ENCODE measurements at regions not wholly inside any gene's neighbourhood (a gene's known extent, or its start where the extent isn't known, plus 50 kb on each side); places are given as distances from the start of the nearest gene placed in this dataset.

- TF ChIP-seq CTCF (IDR thresholded peaks at IDR 0.05; ENCODE audit: insufficient read depth, low read length) (no peak), POLR2AphosphoS5 (IDR thresholded peaks at IDR 0.05; ENCODE audit: low read depth) (no peak), SPI1 (IDR thresholded peaks at IDR 0.05; ENCODE audit: borderline replicate concordance, low read depth) (no peak), GABPA (IDR thresholded peaks at IDR 0.05; ENCODE audit: low read depth) (no peak)
- TF ChIP-seq, protein P1, sequence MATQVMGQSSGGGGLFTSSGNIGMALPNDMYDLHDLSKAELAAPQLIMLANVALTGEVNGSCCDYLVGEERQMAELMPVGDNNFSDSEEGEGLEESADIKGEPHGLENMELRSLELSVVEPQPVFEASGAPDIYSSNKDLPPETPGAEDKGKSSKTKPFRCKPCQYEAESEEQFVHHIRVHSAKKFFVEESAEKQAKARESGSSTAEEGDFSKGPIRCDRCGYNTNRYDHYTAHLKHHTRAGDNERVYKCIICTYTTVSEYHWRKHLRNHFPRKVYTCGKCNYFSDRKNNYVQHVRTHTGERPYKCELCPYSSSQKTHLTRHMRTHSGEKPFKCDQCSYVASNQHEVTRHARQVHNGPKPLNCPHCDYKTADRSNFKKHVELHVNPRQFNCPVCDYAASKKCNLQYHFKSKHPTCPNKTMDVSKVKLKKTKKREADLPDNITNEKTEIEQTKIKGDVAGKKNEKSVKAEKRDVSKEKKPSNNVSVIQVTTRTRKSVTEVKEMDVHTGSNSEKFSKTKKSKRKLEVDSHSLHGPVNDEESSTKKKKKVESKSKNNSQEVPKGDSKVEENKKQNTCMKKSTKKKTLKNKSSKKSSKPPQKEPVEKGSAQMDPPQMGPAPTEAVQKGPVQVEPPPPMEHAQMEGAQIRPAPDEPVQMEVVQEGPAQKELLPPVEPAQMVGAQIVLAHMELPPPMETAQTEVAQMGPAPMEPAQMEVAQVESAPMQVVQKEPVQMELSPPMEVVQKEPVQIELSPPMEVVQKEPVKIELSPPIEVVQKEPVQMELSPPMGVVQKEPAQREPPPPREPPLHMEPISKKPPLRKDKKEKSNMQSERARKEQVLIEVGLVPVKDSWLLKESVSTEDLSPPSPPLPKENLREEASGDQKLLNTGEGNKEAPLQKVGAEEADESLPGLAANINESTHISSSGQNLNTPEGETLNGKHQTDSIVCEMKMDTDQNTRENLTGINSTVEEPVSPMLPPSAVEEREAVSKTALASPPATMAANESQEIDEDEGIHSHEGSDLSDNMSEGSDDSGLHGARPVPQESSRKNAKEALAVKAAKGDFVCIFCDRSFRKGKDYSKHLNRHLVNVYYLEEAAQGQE (IDR thresholded peaks at IDR 0.05; ENCODE audit: insufficient replicate concordance, low read depth): no peak
These were observed 276.0 kb upstream of the TMEM161B start for GRCh38 chr5:88544671-88545070.

All from HL-60 (cell line).